Hematopoietic multipotent progenitor cell (in vitro differentiated cells): ENCODE measurements at regions not wholly inside any gene's neighbourhood (a gene's known extent, or its start where the extent isn't known, plus 50 kb on each side); places are given as distances from the start of the nearest gene placed in this dataset.

Experiments
- DNase-seq, 3 donors: peaks; one replicate each; pipeline ENCODE4 v3.0.0-alpha.2; 2011 to 2015; ENCODE audit warnings: low read depth in 2 of 3, low spot score in 2 of 3

GRCh38 chr20:52518735-52519134, 327.2 kb upstream of the ZFP64 start:
- no peak for DNase-seq

GRCh38 chr20:52515877-52516276, 324.3 kb upstream of the ZFP64 start:
- no peak for DNase-seq

GRCh38 chr20:52500157-52500556, 308.6 kb upstream of the ZFP64 start:
- no peak for DNase-seq

- no peak for DNase-seq
These were observed 306.2 kb upstream of the ZFP64 start for GRCh38 chr20:52497731-52498130.

- DNase-seq = no peak
These were observed 304.6 kb upstream of the ZFP64 start for GRCh38 chr20:52496191-52496590.

GRCh38 chr20:52494244-52494643, 302.7 kb upstream of the ZFP64 start:
- peak in 2 of 3 donors; percentile 65 to 66 for DNase-seq

GRCh38 chr20:52493171-52493721, 301.7 kb upstream of the ZFP64 start:
- peak in 2 of 3 donors; percentile 43 to 60 for DNase-seq

GRCh38 chr20:52490711-52491430, 299.3 kb upstream of the ZFP64 start:
- no peak for DNase-seq

GRCh38 chr20:52484438-52484837, 292.9 kb upstream of the ZFP64 start:
- no peak for DNase-seq

GRCh38 chr20:52483382-52483781, 291.8 kb upstream of the ZFP64 start:
- no peak for DNase-seq

GRCh38 chr20:52482044-52482443, 290.5 kb upstream of the ZFP64 start:
- DNase-seq = no peak

- DNase-seq = no peak
These were observed 289.9 kb upstream of the ZFP64 start for GRCh38 chr20:52481443-52481842.

- DNase-seq = no peak
These were observed 284.6 kb upstream of the ZFP64 start for GRCh38 chr20:52476074-52476750.

GRCh38 chr20:52473186-52473585, 281.6 kb upstream of the ZFP64 start:
- no peak for DNase-seq

GRCh38 chr20:52470561-52470960, 279.0 kb upstream of the ZFP64 start:
- DNase-seq = no peak

GRCh38 chr20:52469128-52469527, 277.5 kb upstream of the ZFP64 start:
- no peak for DNase-seq

- DNase-seq = no peak
These were observed 274.4 kb upstream of the ZFP64 start for GRCh38 chr20:52465991-52466390.

- DNase-seq = no peak
These were observed 270.0 kb upstream of the ZFP64 start for GRCh38 chr20:52461582-52461981.

GRCh38 chr20:52459150-52459549, 267.6 kb upstream of the ZFP64 start:
- no peak for DNase-seq

- DNase-seq = no peak
These were observed 266.2 kb upstream of the ZFP64 start for GRCh38 chr20:52457826-52458225.

- no peak for DNase-seq
These were observed 263.1 kb upstream of the ZFP64 start for GRCh38 chr20:52454660-52455059.
